Endothelial cell of umbilical vein (primary cell): ENCODE measurements at regions not wholly inside any gene's neighbourhood (a gene's known extent, or its start where the extent isn't known, plus 50 kb on each side); places are given as distances from the start of the nearest gene placed in this dataset.

ENCODE experiments used
- CTCF ChIP-seq, 2 donors: IDR thresholded peaks; 1 replicate in 1 of 2; 2 replicates in 1 of 2; pipeline ENCODE4 v1.5.1; 2011; ENCODE audit warnings: low read length in 2 of 2, mild to moderate bottlenecking in 2 of 2, moderate library complexity in 2 of 2, control low read depth in 1 of 2, inconsistent platforms in 1 of 2, low read depth in 1 of 2; ENCODE audit not compliant: insufficient read depth in 1 of 2; ENCODE audit errors: extremely low read depth in 1 of 2
- EZH2 ChIP-seq: IDR thresholded peaks from 2 replicates; pipeline ENCODE4 v1.6.1; 2012; ENCODE audit warnings: borderline replicate concordance, low read depth, mild to moderate bottlenecking, moderate library complexity, low read length, inconsistent platforms; ENCODE audit not compliant: severe bottlenecking
- FOS ChIP-seq: IDR thresholded peaks from 2 replicates; pipeline ENCODE4 v1.6.1; 2011; ENCODE audit warnings: mild to moderate bottlenecking, low read length, moderate library complexity, borderline replicate concordance; ENCODE audit not compliant: insufficient read depth
- GATA2 ChIP-seq: IDR thresholded peaks from 2 replicates; pipeline ENCODE4 v1.7.0; 2011; ENCODE audit warnings: low read depth, mild to moderate bottlenecking, moderate library complexity, mixed read lengths, low read length; ENCODE audit not compliant: insufficient read length, insufficient read depth
- JUN ChIP-seq: IDR thresholded peaks from 2 replicates; pipeline ENCODE4 v1.6.1; 2011; ENCODE audit warnings: borderline replicate concordance, low read depth; ENCODE audit not compliant: insufficient read length, insufficient read depth
- MAX ChIP-seq: IDR thresholded peaks from 2 replicates; pipeline ENCODE4 v1.6.1; 2011; ENCODE audit not compliant: insufficient read depth, insufficient read length
- MYC ChIP-seq: IDR thresholded peaks from one replicate; pipeline ENCODE4 v1.6.1; 2011; ENCODE audit warnings: mild to moderate bottlenecking, low read depth, low read length
- POLR2A ChIP-seq: IDR thresholded peaks from 2 replicates; pipeline ENCODE4 v1.6.1; 2012; ENCODE audit warnings: low read depth, mild to moderate bottlenecking, control low read depth, low read length
- POLR2AphosphoS5 ChIP-seq: IDR thresholded peaks from 2 replicates; pipeline ENCODE4 v1.6.1; 2012; ENCODE audit warnings: low read depth, mild to moderate bottlenecking, control low read depth, low read length, moderate library complexity; ENCODE audit not compliant: insufficient read depth

GRCh38 chr2:54059504-54059903 is 55.9 kb upstream of the ACYP2 start:
- TF ChIP-seq CTCF (IDR thresholded peaks at IDR 0.05; ENCODE audit: extremely low read depth in 1 of 2, insufficient read depth in 1 of 2, low read depth in 1 of 2, low read length in 2 of 2) (no peak), EZH2 (no peak), POLR2AphosphoS5 (no peak), FOS (no peak), POLR2A (no peak), JUN (no peak), MYC (no peak), MAX (no peak), GATA2 (no peak)
